ENCODE measurements at regions not wholly inside any gene's neighbourhood (a gene's known extent, or its start where the extent isn't known, plus 50 kb on each side); places are given as distances from the start of the nearest gene placed in this dataset.

GRCh38 chr11:90344546-90344945 is 121.7 kb upstream of the CHORDC1 start:
- H3K27ac Mint-ChIP-seq: no peak overlapping the region
- H3K9me3 Mint-ChIP-seq: peaks cover 0 to 4% of the 10 kb centered on the region in 2 donors

GRCh38 chr11:90343673-90344072 is 120.8 kb upstream of the CHORDC1 start:
- Mint-ChIP-seq H3K4me1 (no peaks in the 10 kb centered on the region), H3K4me3 (no peak overlapping the region), H3K27ac (no peak overlapping the region), H3K9me3 (peaks cover 0 to 4% of the 10 kb centered on the region in 2 donors), H3K36me3 (no peaks in the 10 kb centered on the region), H3K27me3 (ENCODE audit: low read depth in 2 of 2) (no peaks in the 10 kb centered on the region)
- 14% methylated on average over 1 of the region's 2 CpGs for WGBS (ENCODE audit: insufficient coverage)
- H3K36me3 ChIP-seq (ENCODE audit: control insufficient read depth, insufficient read depth, low read length): no peaks in the 10 kb centered on the region
- no peak overlapping the region for H3K27ac ChIP-seq (ENCODE audit: low read length)
- intact Hi-C loops (cut with micrococcal nuclease): no loop called here
- no peaks in the 10 kb centered on the region for H3K27me3 ChIP-seq (ENCODE audit: control insufficient read depth, insufficient read depth, low read length)
- no peak for ATAC-seq
- H3K9me3 ChIP-seq (ENCODE audit: control insufficient read depth, insufficient read depth, low read length): no peaks in the 10 kb centered on the region
- H3K4me1 ChIP-seq (ENCODE audit: control insufficient read depth, insufficient read depth, low read length): no peaks in the 10 kb centered on the region
- no peak overlapping the region for H3K4me3 ChIP-seq (ENCODE audit: low read length)
- no peak for DNase-seq
- TF ChIP-seq CTCF (IDR thresholded peaks at IDR 0.05): no peak

More at GRCh38 chr11:90344546-90344945, 121.7 kb upstream of the CHORDC1 start:
- no peak overlapping the region for H3K4me3 Mint-ChIP-seq
- WGBS (ENCODE audit: insufficient coverage): 86% methylated on average over 4 of the region's 4 CpGs
- no peaks in the 10 kb centered on the region for H3K4me1 ChIP-seq (ENCODE audit: control insufficient read depth, insufficient read depth, low read length)
- H3K9me3 ChIP-seq (ENCODE audit: control insufficient read depth, insufficient read depth, low read length): no peaks in the 10 kb centered on the region
- TF ChIP-seq CTCF (IDR thresholded peaks at IDR 0.05): no peak
- H3K4me3 ChIP-seq (ENCODE audit: low read length): no peak overlapping the region
- ATAC-seq (no peak), DNase-seq (no peak)
- H3K27me3 Mint-ChIP-seq (ENCODE audit: low read depth in 2 of 2): no peaks in the 10 kb centered on the region
- H3K36me3 ChIP-seq (ENCODE audit: control insufficient read depth, insufficient read depth, low read length): no peaks in the 10 kb centered on the region
- H3K4me1 Mint-ChIP-seq: no peaks in the 10 kb centered on the region
- H3K36me3 Mint-ChIP-seq: no peaks in the 10 kb centered on the region
- intact Hi-C loops (cut with micrococcal nuclease): no loop called here
- H3K27ac ChIP-seq (ENCODE audit: low read length): no peak overlapping the region
- H3K27me3 ChIP-seq (ENCODE audit: control insufficient read depth, insufficient read depth, low read length): no peaks in the 10 kb centered on the region

- Mint-ChIP-seq H3K4me3 (no peak overlapping the region), H3K9me3 (peaks cover 0 to 4% of the 10 kb centered on the region in 2 donors), H3K36me3 (no peaks in the 10 kb centered on the region), H3K27me3 (ENCODE audit: low read depth in 2 of 2) (no peaks in the 10 kb centered on the region), H3K4me1 (no peaks in the 10 kb centered on the region), H3K27ac (no peak overlapping the region)
- no peaks in the 10 kb centered on the region for H3K27me3 ChIP-seq (ENCODE audit: control insufficient read depth, insufficient read depth, low read length)
- H3K4me3 ChIP-seq (ENCODE audit: low read length): no peak overlapping the region
- no peak overlapping the region for H3K27ac ChIP-seq (ENCODE audit: low read length)
- intact Hi-C loops (cut with micrococcal nuclease): no loop called here
- 92% methylated on average over 2 of the region's 3 CpGs for WGBS (ENCODE audit: insufficient coverage)
- H3K36me3 ChIP-seq (ENCODE audit: control insufficient read depth, insufficient read depth, low read length): no peaks in the 10 kb centered on the region
- H3K9me3 ChIP-seq (ENCODE audit: control insufficient read depth, insufficient read depth, low read length): no peaks in the 10 kb centered on the region
- no peak for ATAC-seq
- no peak for DNase-seq
- TF ChIP-seq CTCF (IDR thresholded peaks at IDR 0.05): no peak
- H3K4me1 ChIP-seq (ENCODE audit: control insufficient read depth, insufficient read depth, low read length): no peaks in the 10 kb centered on the region
Measured at GRCh38 chr11:90341986-90342385, 119.1 kb upstream of the CHORDC1 start.

DNA sequence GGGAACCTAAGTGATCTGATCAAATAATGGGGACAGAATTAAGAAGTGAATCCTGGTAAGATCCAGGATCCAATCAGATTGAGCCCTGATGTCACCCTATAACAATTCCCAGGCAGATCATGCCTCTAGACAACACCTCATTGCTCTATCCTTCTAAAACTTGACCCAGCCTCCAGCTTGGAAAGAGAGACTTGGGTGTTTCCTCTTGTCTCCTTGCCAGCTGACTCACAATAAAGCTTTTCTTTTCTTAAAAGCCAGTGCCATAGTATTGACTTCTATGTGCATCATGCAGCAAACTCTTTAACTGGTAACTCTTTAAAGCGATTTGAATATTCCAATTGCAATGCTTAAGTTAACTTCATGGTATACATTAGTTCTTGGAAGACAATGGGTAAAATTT is 109.6 kb upstream of the CHORDC1 start:
- Mint-ChIP-seq H3K4me1 (no peaks in the 10 kb centered on the region), H3K27ac (no peak overlapping the region), H3K36me3 (no peaks in the 10 kb centered on the region), H3K4me3 (no peak overlapping the region), H3K27me3 (ENCODE audit: low read depth in 2 of 2) (no peaks in the 10 kb centered on the region), H3K9me3 (no peaks in the 10 kb centered on the region)
- DNase-seq (no peak), ATAC-seq (no peak)
- TF ChIP-seq CTCF (IDR thresholded peaks at IDR 0.05): no peak
- H3K36me3 ChIP-seq (ENCODE audit: control insufficient read depth, insufficient read depth, low read length): no peaks in the 10 kb centered on the region
- H3K27me3 ChIP-seq (ENCODE audit: control insufficient read depth, insufficient read depth, low read length): no peaks in the 10 kb centered on the region
- no peaks in the 10 kb centered on the region for H3K4me1 ChIP-seq (ENCODE audit: control insufficient read depth, insufficient read depth, low read length)
- 100% methylated on average over 1 of the region's 1 CpG for WGBS (ENCODE audit: insufficient coverage)
- H3K4me3 ChIP-seq (ENCODE audit: low read length): no peak overlapping the region
- H3K27ac ChIP-seq (ENCODE audit: low read length): no peak overlapping the region
- no peaks in the 10 kb centered on the region for H3K9me3 ChIP-seq (ENCODE audit: control insufficient read depth, insufficient read depth, low read length)
- intact Hi-C loops (cut with micrococcal nuclease): no loop called here

All from natural killer cell (primary cell).